ENCODE measurements at regions not wholly inside any gene's neighbourhood (a gene's known extent, or its start where the extent isn't known, plus 50 kb on each side); places are given as distances from the start of the nearest gene placed in this dataset.

DNA sequence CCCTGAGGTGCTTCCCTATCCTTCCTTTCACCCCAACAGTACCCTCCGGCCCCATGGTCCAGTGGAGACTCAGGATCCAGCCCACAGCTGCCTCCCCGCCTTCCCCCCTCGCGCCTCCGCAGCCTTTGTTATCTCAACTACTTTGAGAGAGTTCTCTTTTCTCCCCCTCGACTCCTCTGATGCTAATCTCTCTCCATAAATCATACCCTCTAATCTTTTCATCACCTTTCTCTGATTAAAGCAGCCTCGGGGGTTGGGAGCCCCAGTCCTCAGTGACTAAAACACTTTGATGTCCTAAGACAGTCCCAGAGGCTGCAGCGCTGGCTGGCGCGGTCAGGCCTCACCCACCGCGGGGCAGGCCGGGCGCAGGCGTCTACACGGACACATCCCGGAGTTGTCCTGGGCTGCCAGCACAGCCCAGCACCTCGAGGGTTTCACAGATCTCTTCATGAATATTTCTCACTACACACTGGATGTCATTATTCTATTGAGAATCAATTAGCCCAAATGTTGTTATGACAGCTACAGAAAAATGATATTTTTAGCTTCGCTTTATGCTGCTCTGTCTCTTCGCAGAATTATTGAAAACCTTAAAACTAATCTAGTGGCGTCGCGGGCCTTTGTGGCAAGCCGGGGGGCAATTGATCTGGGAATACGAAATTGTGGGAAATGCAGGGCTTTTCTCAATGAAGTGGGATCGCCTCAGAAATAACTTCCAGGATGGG, 289.5 kb downstream of the RRAGC start:
- TF ChIP-seq, protein P1, sequence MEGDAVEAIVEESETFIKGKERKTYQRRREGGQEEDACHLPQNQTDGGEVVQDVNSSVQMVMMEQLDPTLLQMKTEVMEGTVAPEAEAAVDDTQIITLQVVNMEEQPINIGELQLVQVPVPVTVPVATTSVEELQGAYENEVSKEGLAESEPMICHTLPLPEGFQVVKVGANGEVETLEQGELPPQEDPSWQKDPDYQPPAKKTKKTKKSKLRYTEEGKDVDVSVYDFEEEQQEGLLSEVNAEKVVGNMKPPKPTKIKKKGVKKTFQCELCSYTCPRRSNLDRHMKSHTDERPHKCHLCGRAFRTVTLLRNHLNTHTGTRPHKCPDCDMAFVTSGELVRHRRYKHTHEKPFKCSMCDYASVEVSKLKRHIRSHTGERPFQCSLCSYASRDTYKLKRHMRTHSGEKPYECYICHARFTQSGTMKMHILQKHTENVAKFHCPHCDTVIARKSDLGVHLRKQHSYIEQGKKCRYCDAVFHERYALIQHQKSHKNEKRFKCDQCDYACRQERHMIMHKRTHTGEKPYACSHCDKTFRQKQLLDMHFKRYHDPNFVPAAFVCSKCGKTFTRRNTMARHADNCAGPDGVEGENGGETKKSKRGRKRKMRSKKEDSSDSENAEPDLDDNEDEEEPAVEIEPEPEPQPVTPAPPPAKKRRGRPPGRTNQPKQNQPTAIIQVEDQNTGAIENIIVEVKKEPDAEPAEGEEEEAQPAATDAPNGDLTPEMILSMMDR (conservative IDR thresholded peaks at IDR 0.05; ENCODE audit: low read depth in 2 of 2): no peak
- no peak for TF ChIP-seq EZH2 (IDR thresholded peaks at IDR 0.05; ENCODE audit: low read depth, unreplicated experiment)
- no peak for TF ChIP-seq POLR2AphosphoS5 (IDR thresholded peaks at IDR 0.05; ENCODE audit: low read depth)
- TF ChIP-seq EZH2phosphoT487 (IDR thresholded peaks at IDR 0.05; ENCODE audit: unreplicated experiment): no peak

All from GM23338 (cell line).